Central memory CD8-positive, alpha-beta T cell (primary cell): ENCODE measurements at regions not wholly inside any gene's neighbourhood (a gene's known extent, or its start where the extent isn't known, plus 50 kb on each side); places are given as distances from the start of the nearest gene placed in this dataset.

Experiments
- ATAC-seq: fragments of 150-1000 bp; cut with Tn5 transposase; replicated peaks from 2 replicates; pipeline ENCODE4 v1.10.0; 2022; ENCODE audit warnings: mild to moderate bottlenecking, moderate FRiP score, moderate number of reproducible peaks; ENCODE audit not compliant: poor library complexity, severe bottlenecking; ENCODE audit errors: extremely low read depth
- DNase-seq, 2 donors: peaks; one replicate each; pipeline ENCODE4 v3.0.0; 2021; ENCODE audit warnings: low spot score in 2 of 2
- H3K27ac Mint-ChIP-seq: one replicate; pipeline ENCODE4 v1.8.0; 2022; ENCODE audit warnings: low read depth, mild to moderate bottlenecking, moderate library complexity, mixed read lengths
- H3K27me3 Mint-ChIP-seq: one replicate; pipeline ENCODE4 v1.8.0; 2022; ENCODE audit warnings: mixed read lengths
- H3K36me3 Mint-ChIP-seq: one replicate; pipeline ENCODE4 v1.8.0; 2022; ENCODE audit warnings: mild to moderate bottlenecking, moderate library complexity, mixed read lengths; ENCODE audit not compliant: insufficient read depth
- H3K4me1 Mint-ChIP-seq: one replicate; pipeline ENCODE4 v1.8.0; 2022; ENCODE audit warnings: mixed read lengths
- H3K4me3 Mint-ChIP-seq: one replicate; pipeline ENCODE4 v1.8.0; 2022; ENCODE audit warnings: mild to moderate bottlenecking, moderate library complexity, mixed read lengths
- H3K9me3 Mint-ChIP-seq: one replicate; pipeline ENCODE4 v1.8.0; 2022; ENCODE audit warnings: mixed read lengths

GRCh38 chr3:6180171-6180570 lies 680.7 kb upstream of the GRM7 start:
- no peak for DNase-seq
- ATAC-seq: no peak
- Mint-ChIP-seq H3K27ac (no peak overlapping the region), H3K9me3 (no peaks in the 10 kb centered on the region), H3K27me3 (no peaks in the 10 kb centered on the region), H3K4me3 (no peak overlapping the region), H3K36me3 (no peaks in the 10 kb centered on the region), H3K4me1 (no peaks in the 10 kb centered on the region)

DNA sequence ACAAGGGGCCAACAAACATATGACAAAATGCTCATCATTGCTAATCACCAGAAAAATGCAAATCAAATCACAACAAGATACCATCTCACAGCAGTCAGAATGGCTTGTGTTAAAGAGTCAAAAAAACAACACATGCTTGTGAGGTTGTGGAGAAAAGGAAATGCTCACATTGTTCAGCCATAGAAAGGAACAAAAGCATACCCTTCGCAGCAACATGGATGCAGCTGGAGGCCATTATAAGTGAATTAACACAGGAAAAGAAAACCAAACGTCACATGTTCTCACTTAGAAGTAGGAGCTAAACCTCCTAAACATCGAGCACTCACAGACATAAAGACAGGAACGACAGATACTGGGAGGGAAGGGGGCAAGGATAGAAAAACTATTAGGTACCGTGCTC lies 678.4 kb upstream of the GRM7 start:
- H3K9me3 Mint-ChIP-seq: peaks cover under 1% of the 10 kb centered on the region
- no peaks in the 10 kb centered on the region for H3K36me3 Mint-ChIP-seq

DNA sequence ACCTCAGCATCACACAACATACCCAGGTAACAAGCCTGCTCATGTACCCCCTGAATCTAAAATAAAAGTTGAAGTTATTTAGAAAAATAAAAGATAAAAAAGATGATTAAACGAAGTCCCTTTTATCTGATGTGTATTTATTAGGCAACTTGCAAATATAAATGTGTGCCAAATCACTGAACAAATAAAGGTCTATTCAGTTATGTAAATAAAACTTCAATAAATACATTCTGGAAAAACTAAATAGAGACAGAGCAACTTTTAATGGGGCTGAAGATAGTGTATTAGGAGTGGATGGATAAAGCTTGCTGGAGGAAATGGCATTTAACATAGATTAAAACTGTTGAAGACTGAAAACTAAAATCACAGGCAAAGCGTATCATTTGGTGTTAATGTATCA lies 678.0 kb upstream of the GRM7 start:
- Mint-ChIP-seq H3K4me1 (no peaks in the 10 kb centered on the region), H3K9me3 (peaks cover 5% of the 10 kb centered on the region), H3K27me3 (no peaks in the 10 kb centered on the region), H3K4me3 (no peak overlapping the region), H3K36me3 (no peaks in the 10 kb centered on the region), H3K27ac (no peak overlapping the region)
- DNase-seq: no peak
- no peak for ATAC-seq

More for the DNA sequence above, 678.4 kb upstream of the GRM7 start:
- DNase-seq: no peak
- no peak for ATAC-seq
- Mint-ChIP-seq H3K4me1 (no peaks in the 10 kb centered on the region), H3K27me3 (no peaks in the 10 kb centered on the region), H3K27ac (no peak overlapping the region), H3K4me3 (no peak overlapping the region)

DNA sequence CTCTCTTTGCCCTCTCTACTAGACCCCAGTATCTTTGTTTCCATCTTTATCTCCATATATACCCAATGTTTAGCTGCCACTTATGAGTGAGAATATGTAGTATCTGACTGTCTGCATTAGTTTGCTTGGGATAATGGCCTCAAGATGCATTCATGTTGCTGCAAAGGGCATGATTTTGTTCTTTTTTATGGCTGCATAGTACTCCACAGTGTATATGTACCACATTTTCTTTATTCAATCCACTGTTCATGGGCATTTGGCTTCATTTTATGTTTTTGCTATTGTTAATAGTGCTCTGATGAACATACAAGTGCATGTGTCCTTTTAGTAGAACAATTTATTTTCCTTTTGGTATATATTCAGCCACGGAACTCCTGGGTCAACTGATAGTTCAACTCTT lies 671.5 kb upstream of the GRM7 start:
- no peaks in the 10 kb centered on the region for H3K27me3 Mint-ChIP-seq
- H3K9me3 Mint-ChIP-seq: peaks cover 10% of the 10 kb centered on the region
- no peaks in the 10 kb centered on the region for H3K4me1 Mint-ChIP-seq
- no peak overlapping the region for H3K4me3 Mint-ChIP-seq
- H3K27ac Mint-ChIP-seq: no peak overlapping the region
- ATAC-seq (no peak), DNase-seq (no peak)
- no peaks in the 10 kb centered on the region for H3K36me3 Mint-ChIP-seq

DNA sequence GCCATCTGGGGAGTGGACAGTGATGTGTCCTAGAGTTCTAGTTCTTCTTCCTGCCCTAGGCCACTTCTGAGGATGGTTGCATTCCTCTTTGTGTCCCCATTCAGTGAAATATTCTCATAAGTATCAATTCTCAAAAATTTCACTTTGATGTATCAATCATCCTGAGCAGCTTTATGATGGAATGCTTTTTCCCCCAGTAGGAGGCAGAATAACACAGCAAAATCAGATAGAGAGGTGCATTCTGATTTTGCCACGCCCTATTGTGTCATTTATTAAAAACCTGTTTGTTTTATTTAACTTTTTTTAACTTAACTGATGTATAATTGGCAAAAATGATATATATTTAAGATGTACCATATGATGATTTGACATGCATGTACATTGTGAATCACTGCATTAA lies 656.0 kb upstream of the GRM7 start:
- ATAC-seq (no peak), DNase-seq (no peak)
- H3K27ac Mint-ChIP-seq: no peak overlapping the region

DNA sequence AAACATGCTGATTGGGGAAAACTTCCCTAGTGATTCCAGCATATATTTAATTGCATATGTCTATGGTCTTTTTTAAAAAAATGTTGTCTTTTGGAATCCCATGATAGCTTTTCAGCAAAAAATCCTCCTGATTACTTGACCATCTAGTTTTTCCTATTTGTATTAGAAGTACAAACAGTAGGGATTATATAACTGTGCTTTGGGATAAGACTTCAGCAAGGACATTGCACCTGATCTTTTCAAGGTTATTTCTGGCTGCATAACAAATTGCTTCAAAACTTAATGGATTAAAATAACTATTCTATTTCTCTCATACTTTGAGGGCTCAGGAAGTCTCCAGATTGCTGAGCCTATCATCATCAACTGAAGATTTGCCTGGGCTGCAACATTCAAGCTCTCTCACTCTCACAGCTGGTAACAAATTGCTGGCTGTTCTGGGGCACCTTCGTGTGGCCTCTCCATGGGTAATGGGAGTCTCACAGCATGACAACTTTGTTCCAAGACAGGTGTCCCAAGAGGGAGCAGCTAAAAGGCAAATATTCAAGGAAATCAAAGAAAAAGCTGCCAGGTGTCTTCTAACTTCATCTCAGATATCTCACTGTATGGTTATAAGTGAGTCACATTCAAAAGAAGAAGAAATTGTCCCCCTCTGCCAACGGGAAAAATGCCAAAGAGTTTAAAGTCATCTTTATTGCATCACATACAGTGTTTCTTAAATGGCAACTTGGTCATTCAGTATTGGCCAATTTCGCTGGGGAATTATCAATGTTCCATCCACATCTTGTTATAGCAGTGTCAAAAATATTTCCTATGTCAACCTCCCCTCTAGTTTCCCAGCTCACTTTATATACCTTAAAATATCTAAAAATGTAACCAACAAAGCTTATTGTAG lies 644.5 kb upstream of the GRM7 start:
- ATAC-seq: no peak
- H3K27me3 Mint-ChIP-seq: no peaks in the 10 kb centered on the region
- no peak for DNase-seq
- H3K4me1 Mint-ChIP-seq: no peaks in the 10 kb centered on the region
- no peaks in the 10 kb centered on the region for H3K36me3 Mint-ChIP-seq
- H3K9me3 Mint-ChIP-seq: peaks cover 9% of the 10 kb centered on the region
- H3K4me3 Mint-ChIP-seq: no peak overlapping the region
- no peak overlapping the region for H3K27ac Mint-ChIP-seq

More for the DNA sequence above, 656.0 kb upstream of the GRM7 start:
- Mint-ChIP-seq H3K9me3 (peaks cover 13% of the 10 kb centered on the region), H3K4me3 (no peak overlapping the region), H3K36me3 (no peaks in the 10 kb centered on the region), H3K27me3 (no peaks in the 10 kb centered on the region), H3K4me1 (no peaks in the 10 kb centered on the region)

GRCh38 chr3:6220447-6220846 lies 640.5 kb upstream of the GRM7 start:
- H3K9me3 Mint-ChIP-seq: peaks cover 9% of the 10 kb centered on the region
- ATAC-seq (no peak), DNase-seq (no peak)
- H3K4me3 Mint-ChIP-seq: no peak overlapping the region
- no peaks in the 10 kb centered on the region for H3K4me1 Mint-ChIP-seq
- no peaks in the 10 kb centered on the region for H3K36me3 Mint-ChIP-seq
- no peaks in the 10 kb centered on the region for H3K27me3 Mint-ChIP-seq
- no peak overlapping the region for H3K27ac Mint-ChIP-seq

DNA sequence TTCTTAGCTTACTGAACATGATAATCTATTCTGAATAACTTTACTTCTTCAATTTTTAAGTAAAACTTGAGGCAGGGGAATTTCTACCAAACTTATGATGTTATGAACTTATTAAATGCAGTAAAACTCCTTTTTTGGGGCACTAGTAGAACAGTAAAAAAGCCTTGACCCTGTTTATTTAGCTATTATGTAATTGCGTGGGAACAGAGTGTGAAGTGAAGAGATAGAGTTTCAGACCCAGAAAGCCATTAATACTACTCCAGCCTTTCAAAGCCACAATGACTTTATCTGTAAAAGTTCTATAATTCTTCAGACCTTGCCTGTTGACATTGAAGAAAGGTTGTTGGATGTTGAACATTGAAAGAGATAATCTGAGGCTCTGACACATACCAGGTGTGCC lies 638.8 kb upstream of the GRM7 start:
- Mint-ChIP-seq H3K4me1 (no peaks in the 10 kb centered on the region), H3K36me3 (no peaks in the 10 kb centered on the region), H3K27ac (no peak overlapping the region), H3K4me3 (no peak overlapping the region), H3K9me3 (peaks cover 9% of the 10 kb centered on the region), H3K27me3 (no peaks in the 10 kb centered on the region)
- no peak for DNase-seq
- no peak for ATAC-seq

- ATAC-seq (no peak), DNase-seq (no peak)
- no peak overlapping the region for H3K27ac Mint-ChIP-seq
- H3K4me1 Mint-ChIP-seq: no peaks in the 10 kb centered on the region
- H3K27me3 Mint-ChIP-seq: no peaks in the 10 kb centered on the region
- no peaks in the 10 kb centered on the region for H3K36me3 Mint-ChIP-seq
- no peak overlapping the region for H3K4me3 Mint-ChIP-seq
- H3K9me3 Mint-ChIP-seq: peaks cover 3% of the 10 kb centered on the region
Measured at GRCh38 chr3:6223572-6223971, 637.3 kb upstream of the GRM7 start.

GRCh38 chr3:6228958-6229683 lies 631.8 kb upstream of the GRM7 start:
- Mint-ChIP-seq H3K4me1 (no peaks in the 10 kb centered on the region), H3K27ac (no peak overlapping the region), H3K9me3 (peaks cover 12% of the 10 kb centered on the region), H3K4me3 (no peak overlapping the region), H3K36me3 (no peaks in the 10 kb centered on the region), H3K27me3 (no peaks in the 10 kb centered on the region)
- DNase-seq (no peak), ATAC-seq (no peak)

DNA sequence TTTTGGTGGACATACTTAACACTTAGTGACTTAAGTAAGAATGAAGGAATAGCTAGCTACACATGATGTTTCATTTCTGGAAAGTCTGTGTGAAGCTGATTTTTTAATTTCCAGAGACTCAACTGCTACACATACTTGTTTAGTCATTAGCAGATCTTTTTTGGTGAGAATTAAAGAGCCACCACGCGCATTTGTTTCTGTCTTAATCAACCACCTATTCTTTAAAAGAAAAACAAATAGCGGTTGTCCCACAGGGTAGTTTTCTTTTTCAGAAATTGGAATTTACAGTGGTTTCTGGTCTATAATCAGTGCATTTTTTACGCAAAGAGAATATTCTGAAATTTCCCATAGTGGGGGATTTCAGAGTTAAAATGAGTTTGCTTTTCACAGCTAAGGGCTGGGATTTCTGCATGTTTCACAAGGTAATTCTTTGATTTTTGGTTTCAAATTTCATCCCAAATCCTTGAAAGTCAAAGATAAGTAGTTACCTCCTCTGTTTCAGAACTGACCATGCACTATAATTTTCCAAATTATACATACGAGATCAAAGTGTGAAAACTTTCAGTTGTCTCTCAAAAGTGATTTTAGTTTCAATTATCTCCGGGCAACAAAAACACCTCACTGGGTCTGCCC lies 631.0 kb upstream of the GRM7 start:
- Mint-ChIP-seq H3K27ac (no peak overlapping the region), H3K27me3 (no peaks in the 10 kb centered on the region), H3K4me1 (no peaks in the 10 kb centered on the region), H3K9me3 (peaks cover 18% of the 10 kb centered on the region), H3K36me3 (no peaks in the 10 kb centered on the region), H3K4me3 (no peak overlapping the region)
- DNase-seq: no peak
- ATAC-seq: no peak

DNA sequence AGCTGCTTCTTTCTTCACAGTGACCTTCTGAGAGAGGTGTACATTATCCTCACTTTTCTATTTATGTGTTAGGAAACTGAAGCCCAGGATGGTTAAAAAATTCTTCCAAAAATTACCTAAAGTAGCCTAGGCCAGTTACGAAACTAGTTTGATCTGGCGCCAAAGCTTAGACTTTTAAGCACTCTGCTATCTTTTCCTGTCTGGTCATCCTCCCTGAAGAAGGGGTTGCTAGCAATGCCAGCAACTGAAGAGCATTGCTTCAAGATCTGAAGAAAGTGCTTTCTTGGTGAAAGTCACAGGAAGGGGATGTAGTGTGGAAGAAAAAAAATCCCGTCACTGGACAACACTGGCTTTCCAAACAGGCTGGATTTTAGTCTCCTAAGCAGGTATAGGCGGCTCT lies 618.8 kb upstream of the GRM7 start:
- Mint-ChIP-seq H3K9me3 (peaks cover 16% of the 10 kb centered on the region), H3K27me3 (no peaks in the 10 kb centered on the region), H3K4me1 (no peaks in the 10 kb centered on the region), H3K36me3 (no peaks in the 10 kb centered on the region), H3K4me3 (no peak overlapping the region), H3K27ac (no peak overlapping the region)
- DNase-seq: no peak
- no peak for ATAC-seq

- ATAC-seq (no peak), DNase-seq (no peak)
- Mint-ChIP-seq H3K4me1 (no peaks in the 10 kb centered on the region), H3K27ac (no peak overlapping the region), H3K36me3 (no peaks in the 10 kb centered on the region), H3K9me3 (peaks cover 14% of the 10 kb centered on the region), H3K4me3 (no peak overlapping the region), H3K27me3 (no peaks in the 10 kb centered on the region)
Measured at GRCh38 chr3:6248528-6248927, 612.4 kb upstream of the GRM7 start.
